ENCODE measurements at regions not wholly inside any gene's neighbourhood (a gene's known extent, or its start where the extent isn't known, plus 50 kb on each side); places are given as distances from the start of the nearest gene placed in this dataset.
A peak's percentile ranks its signal among the peaks of the same experiment; 100 is the strongest.

- CTCF ChIA-PET = interaction anchor here (0.9 kb wide), 1 partner anchor 17 kb away, joined by 3 read pairs; no protein-coding TSS in a partner anchor
These were observed 338.7 kb upstream of the MAOA start for GRCh38 chrX:43317378-43317777.

GRCh38 chrX:43328358-43328946, 327.6 kb upstream of the MAOA start:
- Histone ChIP-seq H3K4me1 (ENCODE audit: insufficient read depth, low read length) (no peaks in the 10 kb centered on the region), H3K27ac (ENCODE audit: low read depth in 1 of 2, low read length in 2 of 2) (no peak overlapping the region), H3K36me3 (ENCODE audit: insufficient read depth, low read length) (no peaks in the 10 kb centered on the region), H3K27me3 (ENCODE audit: control insufficient read depth in 1 of 2, insufficient read depth in 2 of 2, low read length in 2 of 2) (no peaks in the 10 kb centered on the region), H3K9me3 (ENCODE audit: control insufficient read depth in 1 of 2, insufficient read depth in 1 of 2, low read length in 2 of 2) (peaks cover 0 to 9% of the 10 kb centered on the region in 2 experiments), H3K4me3 (ENCODE audit: low read length) (no peak overlapping the region)
- ChIA-PET POLR2A (no interaction called here), CTCF (no interaction called here)
- Mint-ChIP-seq H3K4me3 (no peak overlapping the region), H3K36me3 (ENCODE audit: low read depth) (peaks cover 3% of the 10 kb centered on the region), H3K27me3 (no peaks in the 10 kb centered on the region), H3K9me3 (no peaks in the 10 kb centered on the region), H3K4me1 (ENCODE audit: low read depth) (no peaks in the 10 kb centered on the region), H3K27ac (no peak overlapping the region)
- intact Hi-C loops (cut with DNase I, micrococcal nuclease) = no loop called here
- TF ChIP-seq CTCF (IDR thresholded peaks at IDR 0.05) = no peak
- ATAC-seq (ENCODE audit: poor library complexity) = no peak
- no peak for DNase-seq

More at GRCh38 chrX:43317378-43317777, 338.7 kb upstream of the MAOA start:
- H3K36me3 ChIP-seq (ENCODE audit: insufficient read depth, low read length) = no peaks in the 10 kb centered on the region
- no peaks in the 10 kb centered on the region for H3K36me3 Mint-ChIP-seq (ENCODE audit: low read depth)
- DNase-seq (no peak), ATAC-seq (ENCODE audit: poor library complexity) (no peak)
- intact Hi-C loops (cut with DNase I, micrococcal nuclease) = no loop called here
- no peaks in the 10 kb centered on the region for H3K9me3 Mint-ChIP-seq
- H3K27me3 ChIP-seq (ENCODE audit: control insufficient read depth in 1 of 2, insufficient read depth in 2 of 2, low read length in 2 of 2) = no peaks in the 10 kb centered on the region
- no peaks in the 10 kb centered on the region for H3K9me3 ChIP-seq (ENCODE audit: control insufficient read depth in 1 of 2, insufficient read depth in 1 of 2, low read length in 2 of 2)
- no peak overlapping the region for H3K27ac ChIP-seq (ENCODE audit: low read depth in 1 of 2, low read length in 2 of 2)
- no peak overlapping the region for H3K4me3 Mint-ChIP-seq
- H3K4me3 ChIP-seq (ENCODE audit: low read length) = no peak overlapping the region
- H3K4me1 Mint-ChIP-seq (ENCODE audit: low read depth) = no peaks in the 10 kb centered on the region
- H3K27me3 Mint-ChIP-seq = no peaks in the 10 kb centered on the region
- TF ChIP-seq CTCF (IDR thresholded peaks at IDR 0.05) = no peak
- POLR2A ChIA-PET = no interaction called here
- H3K27ac Mint-ChIP-seq = no peak overlapping the region
- H3K4me1 ChIP-seq (ENCODE audit: insufficient read depth, low read length) = no peaks in the 10 kb centered on the region

GRCh38 chrX:43333543-43333942, 322.6 kb upstream of the MAOA start:
- TF ChIP-seq CTCF (IDR thresholded peaks at IDR 0.05) = peak; percentile 16
- H3K27ac Mint-ChIP-seq = no peak overlapping the region
- ATAC-seq (ENCODE audit: poor library complexity) (no peak), DNase-seq (peak in 3 of 14 experiments; percentile 1 to 11 (median 11))
- no peak overlapping the region for H3K27ac ChIP-seq (ENCODE audit: low read depth in 1 of 2, low read length in 2 of 2)
- intact Hi-C loops (cut with DNase I, micrococcal nuclease) = loop anchor here in 1 of 2 experiments (5.0 kb wide), 1 partner anchor 1536 kb away; no protein-coding TSS in a partner anchor
- H3K27me3 Mint-ChIP-seq = no peaks in the 10 kb centered on the region
- H3K9me3 ChIP-seq (ENCODE audit: control insufficient read depth in 1 of 2, insufficient read depth in 1 of 2, low read length in 2 of 2) = peaks cover 4% of the 10 kb centered on the region in 2 experiments
- peaks cover 3% of the 10 kb centered on the region for H3K36me3 Mint-ChIP-seq (ENCODE audit: low read depth)
- no peaks in the 10 kb centered on the region for H3K27me3 ChIP-seq (ENCODE audit: control insufficient read depth in 1 of 2, insufficient read depth in 2 of 2, low read length in 2 of 2)
- ChIA-PET CTCF (no interaction called here), POLR2A (no interaction called here)
- no peaks in the 10 kb centered on the region for H3K4me1 Mint-ChIP-seq (ENCODE audit: low read depth)
- H3K4me3 ChIP-seq (ENCODE audit: low read length) = no peak overlapping the region
- H3K4me3 Mint-ChIP-seq = no peak overlapping the region
- no peaks in the 10 kb centered on the region for H3K36me3 ChIP-seq (ENCODE audit: insufficient read depth, low read length)
- no peaks in the 10 kb centered on the region for H3K4me1 ChIP-seq (ENCODE audit: insufficient read depth, low read length)
- no peaks in the 10 kb centered on the region for H3K9me3 Mint-ChIP-seq
